ENCODE measurements at regions not wholly inside any gene's neighbourhood (a gene's known extent, or its start where the extent isn't known, plus 50 kb on each side); places are given as distances from the start of the nearest gene placed in this dataset.

GRCh38 chr5:166398131-166398530 lies 1893.3 kb upstream of the WWC1 start:
- TF ChIP-seq CTCF (IDR thresholded peaks at IDR 0.05) (no peak), EZH2 (IDR thresholded peaks at IDR 0.05; ENCODE audit: borderline replicate concordance, insufficient read depth, low read depth, low read length, poor library complexity, severe bottlenecking) (no peak)
